ENCODE measurements at regions not wholly inside any gene's neighbourhood (a gene's known extent, or its start where the extent isn't known, plus 50 kb on each side); places are given as distances from the start of the nearest gene placed in this dataset.

GRCh38 chr1:69077633-69078032, 490.1 kb upstream of the LRRC7 start:
- TF ChIP-seq CTCF (IDR thresholded peaks at IDR 0.05): no peak
- H3K27me3 ChIP-seq: no peaks in the 10 kb centered on the region
- H3K4me3 ChIP-seq: no peak overlapping the region
- H3K36me3 ChIP-seq: no peaks in the 10 kb centered on the region
- ATAC-seq (no peak), DNase-seq (no peak)
- no peak overlapping the region for H3K27ac ChIP-seq
- no peaks in the 10 kb centered on the region for H3K4me1 ChIP-seq
- H3K9me3 ChIP-seq: peaks cover 0 to 6% of the 10 kb centered on the region in 2 donors
- intact Hi-C loops (cut with DNase I): no loop called here

- DNase-seq (peak in 1 of 4 donors; percentile 14), ATAC-seq (peak; percentile 22)
- H3K27ac ChIP-seq: no peak overlapping the region
- H3K4me3 ChIP-seq: no peak overlapping the region
- no peaks in the 10 kb centered on the region for H3K27me3 ChIP-seq
- intact Hi-C loops (cut with DNase I): no loop called here
- H3K36me3 ChIP-seq: no peaks in the 10 kb centered on the region
- TF ChIP-seq CTCF (IDR thresholded peaks at IDR 0.05): no peak
- no peaks in the 10 kb centered on the region for H3K9me3 ChIP-seq
- H3K4me1 ChIP-seq: no peaks in the 10 kb centered on the region
These were observed 486.1 kb upstream of the LRRC7 start for GRCh38 chr1:69081668-69082067.

GRCh38 chr1:69082312-69082711, 485.4 kb upstream of the LRRC7 start:
- Histone ChIP-seq H3K4me3 (no peak overlapping the region), H3K27me3 (no peaks in the 10 kb centered on the region), H3K4me1 (no peaks in the 10 kb centered on the region), H3K9me3 (no peaks in the 10 kb centered on the region), H3K36me3 (no peaks in the 10 kb centered on the region), H3K27ac (no peak overlapping the region)
- ATAC-seq: no peak
- TF ChIP-seq CTCF (IDR thresholded peaks at IDR 0.05): no peak
- no peak for DNase-seq
- intact Hi-C loops (cut with DNase I): no loop called here

- ATAC-seq (no peak), DNase-seq (no peak)
- no peak for TF ChIP-seq CTCF (IDR thresholded peaks at IDR 0.05)
- H3K27ac ChIP-seq: no peak overlapping the region
- no peaks in the 10 kb centered on the region for H3K36me3 ChIP-seq
- no peaks in the 10 kb centered on the region for H3K4me1 ChIP-seq
- H3K9me3 ChIP-seq: peaks cover 0 to 16% of the 10 kb centered on the region in 2 donors
- intact Hi-C loops (cut with DNase I): no loop called here
- H3K4me3 ChIP-seq: no peak overlapping the region
- no peaks in the 10 kb centered on the region for H3K27me3 ChIP-seq
These were observed 481.6 kb upstream of the LRRC7 start for GRCh38 chr1:69086148-69086547.

GRCh38 chr1:69088571-69088970, 479.2 kb upstream of the LRRC7 start:
- no peak for TF ChIP-seq CTCF (IDR thresholded peaks at IDR 0.05)
- Histone ChIP-seq H3K27me3 (no peaks in the 10 kb centered on the region), H3K36me3 (no peaks in the 10 kb centered on the region), H3K9me3 (peaks cover 0 to 21% of the 10 kb centered on the region in 2 donors), H3K4me1 (no peaks in the 10 kb centered on the region), H3K27ac (no peak overlapping the region), H3K4me3 (no peak overlapping the region)
- ATAC-seq: no peak
- peak in 1 of 4 donors; percentile 19 for DNase-seq
- intact Hi-C loops (cut with DNase I): no loop called here

All from left lung (tissue), 4 donors.